ENCODE measurements at regions not wholly inside any gene's neighbourhood (a gene's known extent, or its start where the extent isn't known, plus 50 kb on each side); places are given as distances from the start of the nearest gene placed in this dataset.

DNA sequence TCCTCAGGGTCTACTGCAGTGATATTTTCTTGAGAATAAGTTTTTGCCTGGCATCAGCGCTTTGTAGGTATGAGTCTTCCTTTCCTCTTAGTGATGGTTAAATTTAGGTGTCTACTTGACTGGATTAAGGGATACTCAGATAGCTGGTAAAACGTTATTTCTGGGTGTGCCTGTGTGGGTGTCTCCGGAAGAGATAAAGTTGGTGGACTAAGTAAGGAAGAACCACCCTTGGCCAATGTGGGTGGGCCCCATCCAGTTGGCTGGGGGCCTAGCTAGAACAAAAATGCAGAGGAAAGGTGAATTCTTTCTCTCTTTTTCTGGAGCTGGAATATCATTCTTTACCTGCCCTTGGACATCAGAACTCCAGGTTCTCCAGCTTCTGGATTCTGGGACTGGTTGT lies 138.8 kb downstream of the ADCYAP1R1 start:
- TF ChIP-seq CTCF (conservative IDR thresholded peaks at IDR 0.05) (no peak), ZFX (IDR thresholded peaks at IDR 0.05) (no peak)

Data from C4-2B (cell line).